HepG2 (cell line): ENCODE measurements at regions not wholly inside any gene's neighbourhood (a gene's known extent, or its start where the extent isn't known, plus 50 kb on each side); places are given as distances from the start of the nearest gene placed in this dataset.

Experiments
- ATAC-seq: fragments of 200-7000 bp; cut with Tn5 transposase; 3 replicates; pipeline ENCODE4 v1.9.1; 2020; ENCODE audit warnings: mild to moderate bottlenecking, moderate library complexity
- BruUV-seq: library from RNA; stranded (reverse); fragments of 400-500 nt; replicated peaks from 2 replicates; lab custom pipeline; 2021; lab: Mats Ljungman, UMichigan
- CTCF ChIA-PET: fragments of 300-600 bp; formaldehyde crosslinking; extraction: SDS; loops from one replicate; lab custom pipeline; 2021; ENCODE audit warnings: low total read pairs, inconsistent platforms, low intra/inter-chr PET ratio; lab: Yijun Ruan, JAX
- POLR2A ChIA-PET: fragments of 350-600 bp; sonication (Branson Sonifier 250); formaldehyde crosslinking; loops from one replicate; lab custom pipeline; 2020; ENCODE audit warnings: antibody characterized with exemption, inconsistent platforms; lab: Yijun Ruan, JAX
- DNase-seq: peaks from one replicate; pipeline ENCODE4 v3.0.0-alpha.2; 2015; ENCODE audit warnings: low spot score
- FAIRE-seq: peaks from 3 replicates; lab custom pipeline; 2011; peaks lifted over from hg19 to GRCh38; lab: Jason Lieb, UNC
- H2AFZ ChIP-seq: one replicate; pipeline ENCODE4 v1.6.1; 2011; ENCODE audit warnings: low read length, inconsistent platforms
- H3K27ac ChIP-seq: fragments of 300-600 bp; 3 replicates; pipeline ENCODE4 v1.8.0; 2011; ENCODE audit warnings: mixed run types, mild to moderate bottlenecking, mixed read lengths, low read length, inconsistent platforms; ENCODE audit not compliant: insufficient read depth; ENCODE audit errors: extremely low read length
- H3K27me3 ChIP-seq, 2 experiments: fragments of 200-600 bp in 1 of 2; 2 replicates in 1 of 2; 3 replicates in 1 of 2; pipeline versions ENCODE4 v1.6.0 to v1.8.0; 2011; ENCODE audit warnings: low read length in 2 of 2, mild to moderate bottlenecking in 2 of 2, moderate library complexity in 2 of 2, inconsistent platforms in 1 of 2; ENCODE audit not compliant: insufficient read depth in 2 of 2, control insufficient read depth in 1 of 2
- H3K36me3 ChIP-seq, 2 experiments: fragments of 200-600 bp in 1 of 2; replicated peaks in 1 of 2; 2 replicates in 1 of 2; 3 replicates in 1 of 2; pipeline versions ENCODE4 v1.5.1 to v1.8.0; 2011; ENCODE audit warnings: low read length in 2 of 2, inconsistent platforms in 1 of 2; ENCODE audit not compliant: insufficient read depth in 2 of 2, control insufficient read depth in 1 of 2
- H3K4me1 ChIP-seq: 2 replicates; pipeline ENCODE4 v1.5.1; 2012; ENCODE audit warnings: low read length, inconsistent platforms; ENCODE audit not compliant: insufficient read depth
- H3K4me2 ChIP-seq: 2 replicates; pipeline ENCODE4 v1.6.0; 2011; ENCODE audit warnings: low read depth, low read length, inconsistent platforms
- H3K4me3 ChIP-seq, 3 experiments: fragments of 200-600 bp in 1 of 3; sonication (generic), shearing (Covaris generic) in 1 of 3; replicated peaks in 1 of 3; 2 replicates each; pipeline ENCODE4 v1.5.1; 2011 to 2016; ENCODE audit warnings: low read length in 3 of 3, inconsistent platforms in 2 of 3, low read depth in 2 of 3, mild to moderate bottlenecking in 2 of 3, control low read depth in 1 of 3, mixed read lengths in 1 of 3; ENCODE audit not compliant: insufficient read depth in 1 of 3
- H3K79me2 ChIP-seq: one replicate; pipeline ENCODE4 v1.6.1; 2011; ENCODE audit warnings: low read length, inconsistent platforms; ENCODE audit not compliant: insufficient read depth
- H3K9ac ChIP-seq: 2 replicates; pipeline ENCODE4 v1.6.0; 2011; ENCODE audit warnings: mild to moderate bottlenecking, low read depth, low read length, inconsistent platforms; ENCODE audit not compliant: insufficient read depth
- H3K9me3 ChIP-seq: 2 replicates; pipeline ENCODE4 v1.5.1; 2012; ENCODE audit warnings: mild to moderate bottlenecking, low read length
- H4K20me1 ChIP-seq: 2 replicates; pipeline ENCODE4 v1.6.0; 2011; ENCODE audit warnings: inconsistent platforms, mild to moderate bottlenecking, low read length, moderate library complexity; ENCODE audit not compliant: insufficient read depth
- BCLAF1 ChIP-seq: fragments of 450-650 bp; IDR thresholded peaks from 2 replicates; pipeline ENCODE4 v1.6.1; 2017; ENCODE audit warnings: mild to moderate bottlenecking
- HDAC1 ChIP-seq: sonication (generic); formaldehyde crosslinking; IDR thresholded peaks from 2 replicates; pipeline ENCODE4 v1.5.1; 2020; ENCODE audit warnings: mild to moderate bottlenecking, missing genetic modification reagents
- HNF4G ChIP-seq, 2 experiments: sonication (generic) in 1 of 2; formaldehyde crosslinking in 1 of 2; IDR thresholded peaks; 2 replicates each; pipeline versions ENCODE4 v1.4.0 to v1.6.1; 2011 to 2020; ENCODE audit warnings: borderline replicate concordance in 2 of 2, low read depth in 2 of 2, mild to moderate bottlenecking in 2 of 2, low read length in 1 of 2, missing genetic modification reagents in 1 of 2, moderate library complexity in 1 of 2
- NR2F6 ChIP-seq, 2 experiments: IDR thresholded peaks; 2 replicates each; pipeline ENCODE4 v1.6.1; 2016; ENCODE audit warnings: antibody characterized with exemption in 1 of 2, mild to moderate bottlenecking in 1 of 2
- REXO4 ChIP-seq: sonication (generic); formaldehyde crosslinking; IDR thresholded peaks from 2 replicates; pipeline ENCODE4 v1.8.0; 2022; ENCODE audit warnings: missing genetic modification reagents, mild to moderate bottlenecking, borderline replicate concordance
- SKI ChIP-seq: fragments of 450-650 bp; IDR thresholded peaks from one replicate; pipeline ENCODE4 v1.6.1; 2018; ENCODE audit warnings: mild to moderate bottlenecking; ENCODE audit not compliant: partially characterized antibody
- SP1 ChIP-seq, 2 experiments: fragments of 450-650 bp in 1 of 2; sonication (generic) in 1 of 2; formaldehyde crosslinking in 1 of 2; IDR thresholded peaks; 2 replicates each; pipeline versions ENCODE4 v1.4.0 to v1.6.1; 2016 to 2020; ENCODE audit warnings: missing genetic modification reagents in 1 of 2
- ZBTB20 ChIP-seq: sonication (generic); formaldehyde crosslinking; IDR thresholded peaks from 2 replicates; pipeline ENCODE4 v1.8.1; 2023; ENCODE audit warnings: missing genetic modification reagents, low read depth, mild to moderate bottlenecking, borderline replicate concordance
- ZNF549 ChIP-seq: sonication (generic); formaldehyde crosslinking; IDR thresholded peaks from 2 replicates; pipeline ENCODE4 v1.5.0; 2020; ENCODE audit warnings: missing genetic modification reagents
- ZNF597 ChIP-seq: sonication (generic); formaldehyde crosslinking; IDR thresholded peaks from 2 replicates; pipeline ENCODE4 v1.5.0; 2020; ENCODE audit warnings: missing genetic modification reagents
- ZNF75D ChIP-seq: sonication (generic); formaldehyde crosslinking; IDR thresholded peaks from 2 replicates; pipeline ENCODE4 v1.8.1; 2023; ENCODE audit warnings: missing genetic modification reagents, mild to moderate bottlenecking, borderline replicate concordance
- ZNF773 ChIP-seq: sonication (generic); formaldehyde crosslinking; IDR thresholded peaks from 2 replicates; pipeline ENCODE4 v1.4.0; 2020; ENCODE audit warnings: missing genetic modification reagents, borderline replicate concordance
- WGBS: methylation state at CpG from one replicate; pipeline ENCODE4 v1.1.6; 2017; ENCODE audit warnings: low lambda C conversion rate; 5-methylcytosine and 5-hydroxymethylcytosine counted together
- in situ Hi-C: cut with HindIII; loops from 2 replicates; pipeline ENCODE4 v1.10.0; 2017; ENCODE audit warnings: low pct_unique_long_range_greater_than_20kb; ENCODE audit not compliant: extremely low pct_ligation_motif_present
- intact Hi-C: fragments of 100-400 bp; cut with micrococcal nuclease; formaldehyde crosslinking; loops from one replicate; pipeline ENCODE4 v1.10.0; 2022; ENCODE audit not compliant: unreplicated experiment
- TF ChIP-seq, protein P1 (sequence below): sonication (generic); formaldehyde crosslinking; IDR thresholded peaks from 2 replicates; pipeline ENCODE4 v1.5.0; 2020; ENCODE audit warnings: mild to moderate bottlenecking, missing genetic modification reagents, borderline replicate concordance
- TF ChIP-seq, protein P2 (sequence below): IDR thresholded peaks from 2 replicates; pipeline ENCODE4 v1.6.1; 2012; ENCODE audit warnings: low read depth, low read length, improper control_type of control experiment

DNA sequence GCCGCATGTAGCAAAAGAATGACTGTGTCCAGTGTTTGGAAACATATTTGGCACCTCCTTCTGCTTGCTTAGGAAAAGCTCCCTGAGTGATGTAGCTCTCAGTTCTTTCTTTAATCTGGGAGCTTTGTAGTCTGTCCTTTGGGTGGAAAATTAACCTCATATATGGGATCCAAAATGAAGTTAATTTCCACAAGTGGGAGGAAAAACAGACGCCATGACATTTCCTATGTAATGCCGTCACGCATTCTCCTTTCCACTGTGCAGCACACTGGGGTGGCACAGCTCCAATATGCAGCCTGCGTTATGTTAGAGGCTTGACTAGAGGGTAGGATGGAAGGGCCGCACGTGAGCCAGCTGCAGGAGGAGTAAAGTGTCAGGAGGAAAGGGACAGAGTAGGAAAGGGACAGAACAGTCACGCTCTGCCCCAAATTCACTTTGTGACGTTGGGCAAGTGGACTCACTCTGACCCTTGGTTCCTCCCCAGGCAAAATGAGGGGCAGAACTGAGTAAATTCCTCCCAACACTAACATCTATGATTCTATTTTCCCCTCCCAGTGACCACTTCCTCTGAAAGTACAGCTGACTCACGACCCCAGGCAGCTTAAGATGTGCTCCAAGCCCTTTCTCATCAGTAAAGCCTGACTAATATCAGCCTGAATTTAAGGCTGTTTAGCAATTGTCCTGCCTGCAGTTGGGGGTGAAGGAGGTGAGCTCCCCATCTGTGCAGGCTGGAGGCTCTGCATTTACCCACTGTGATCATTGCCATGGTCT is 176.5 kb upstream of the PFN2 start (continued):
- TF ChIP-seq REXO4 (CRISPR knock-in tag), result no peak
- TF ChIP-seq BCLAF1, result no peak

- intact Hi-C loops, result no loop called here
- 54% methylated on average over 3 of the region's 3 CpGs for WGBS
- Histone ChIP-seq H3K4me2 (no peak overlapping the region), H2AFZ (no peak overlapping the region), H4K20me1 (no peaks in the 10 kb centered on the region), H3K36me3 (no peaks in the 10 kb centered on the region), H3K27ac (no peak overlapping the region), H3K79me2 (no peaks in the 10 kb centered on the region), H3K9me3 (no peaks in the 10 kb centered on the region), H3K4me1 (no peaks in the 10 kb centered on the region), H3K4me3 (no peak overlapping the region), H3K9ac (no peak overlapping the region), H3K27me3 (peaks cover 0 to 7% of the 10 kb centered on the region in 2 experiments; a peak in 4 of 5 replicates)
- ChIA-PET POLR2A (no interaction called here), CTCF (no interaction called here)
- DNase-seq (no peak), FAIRE-seq (no peak), ATAC-seq (no peak)
- in situ Hi-C loops, result no loop called here
- BruUV-seq, result no TSS peak
- no peak for TF ChIP-seq NR2F6 (IDR thresholded peaks at IDR 0.05)
- no peak for TF ChIP-seq NR2F6 (CRISPR knock-in tag; IDR thresholded peaks at IDR 0.05)
- no peak for TF ChIP-seq ZNF549 (CRISPR knock-in tag)
- TF ChIP-seq, protein P1, sequence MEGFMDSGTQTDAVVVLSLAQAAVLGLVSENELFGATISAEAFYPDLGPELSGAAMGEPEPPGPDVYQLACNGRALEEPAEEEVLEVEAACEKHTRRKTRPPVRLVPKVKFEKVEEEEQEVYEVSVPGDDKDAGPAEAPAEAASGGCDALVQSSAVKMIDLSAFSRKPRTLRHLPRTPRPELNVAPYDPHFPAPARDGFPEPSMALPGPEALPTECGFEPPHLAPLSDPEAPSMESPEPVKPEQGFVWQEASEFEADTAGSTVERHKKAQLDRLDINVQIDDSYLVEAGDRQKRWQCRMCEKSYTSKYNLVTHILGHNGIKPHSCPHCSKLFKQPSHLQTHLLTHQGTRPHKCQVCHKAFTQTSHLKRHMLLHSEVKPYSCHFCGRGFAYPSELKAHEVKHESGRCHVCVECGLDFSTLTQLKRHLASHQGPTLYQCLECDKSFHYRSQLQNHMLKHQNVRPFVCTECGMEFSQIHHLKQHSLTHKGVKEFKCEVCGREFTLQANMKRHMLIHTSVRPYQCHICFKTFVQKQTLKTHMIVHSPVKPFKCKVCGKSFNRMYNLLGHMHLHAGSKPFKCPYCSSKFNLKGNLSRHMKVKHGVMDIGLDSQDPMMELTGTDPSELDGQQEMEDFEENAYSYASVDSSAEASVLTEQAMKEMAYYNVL, result no peak
- TF ChIP-seq ZNF597 (CRISPR knock-in tag), result no peak
- no peak for TF ChIP-seq HDAC1 (CRISPR knock-in tag)
- no peak for TF ChIP-seq ZBTB20 (CRISPR knock-in tag)
- TF ChIP-seq, protein P2, sequence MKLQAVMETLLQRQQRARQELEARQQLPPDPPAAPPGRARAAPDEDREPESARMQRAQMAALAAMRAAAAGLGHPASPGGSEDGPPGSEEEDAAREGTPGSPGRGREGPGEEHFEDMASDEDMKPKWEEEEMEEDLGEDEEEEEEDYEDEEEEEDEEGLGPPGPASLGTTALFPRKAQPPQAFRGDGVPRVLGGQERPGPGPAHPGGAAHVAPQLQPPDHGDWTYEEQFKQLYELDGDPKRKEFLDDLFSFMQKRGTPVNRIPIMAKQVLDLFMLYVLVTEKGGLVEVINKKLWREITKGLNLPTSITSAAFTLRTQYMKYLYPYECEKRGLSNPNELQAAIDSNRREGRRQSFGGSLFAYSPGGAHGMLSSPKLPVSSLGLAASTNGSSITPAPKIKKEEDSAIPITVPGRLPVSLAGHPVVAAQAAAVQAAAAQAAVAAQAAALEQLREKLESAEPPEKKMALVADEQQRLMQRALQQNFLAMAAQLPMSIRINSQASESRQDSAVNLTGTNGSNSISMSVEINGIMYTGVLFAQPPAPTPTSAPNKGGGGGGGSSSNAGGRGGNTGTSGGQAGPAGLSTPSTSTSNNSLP, result no peak
- no peak for TF ChIP-seq ZNF773 (CRISPR knock-in tag)
- TF ChIP-seq SP1 (IDR thresholded peaks at IDR 0.05), result no peak
- no peak for TF ChIP-seq SP1 (CRISPR knock-in tag; IDR thresholded peaks at IDR 0.05)
- no peak for TF ChIP-seq ZNF75D (CRISPR knock-in tag)
- TF ChIP-seq SKI, result no peak
- no peak for TF ChIP-seq HNF4G (IDR thresholded peaks at IDR 0.05; ENCODE audit: borderline replicate concordance, low read depth, low read length)
- TF ChIP-seq HNF4G (CRISPR knock-in tag; IDR thresholded peaks at IDR 0.05; ENCODE audit: borderline replicate concordance, low read depth), result no peak
These were observed 175.0 kb upstream of the PFN2 start for GRCh38 chr3:150145659-150146058.
